MM.1S (cell line): ENCODE measurements at regions not wholly inside any gene's neighbourhood (a gene's known extent, or its start where the extent isn't known, plus 50 kb on each side); places are given as distances from the start of the nearest gene placed in this dataset.

ENCODE experiments used
- DNase-seq: peaks from one replicate; pipeline ENCODE4 v3.0.0-alpha.2; 2015
- H2AFZ ChIP-seq: fragments of 300-600 bp; sonication (generic); 2 replicates; pipeline ENCODE4 v1.6.0; 2016; ENCODE audit warnings: antibody characterized with exemption, low read length
- H3F3A ChIP-seq: fragments of 300-600 bp; sonication (generic); 2 replicates; pipeline ENCODE4 v1.6.1; 2016; ENCODE audit warnings: mild to moderate bottlenecking, antibody characterized with exemption, low read length, moderate library complexity, mixed read lengths; ENCODE audit not compliant: insufficient read depth
- H3K27ac ChIP-seq: fragments of 300-600 bp; sonication (generic); 2 replicates; pipeline ENCODE4 v1.5.1; 2016; ENCODE audit warnings: mild to moderate bottlenecking, low read length
- H3K27me3 ChIP-seq: fragments of 300-600 bp; sonication (generic); replicated peaks from 2 replicates; pipeline ENCODE4 v1.6.0; 2016; ENCODE audit warnings: low read length; ENCODE audit not compliant: insufficient read depth
- H3K36me3 ChIP-seq: fragments of 300-600 bp; sonication (generic); replicated peaks from 2 replicates; pipeline ENCODE4 v1.6.1; 2016; ENCODE audit warnings: mild to moderate bottlenecking, low read length, mixed read lengths; ENCODE audit not compliant: insufficient read depth
- H3K4me1 ChIP-seq: fragments of 300-600 bp; sonication (generic); 2 replicates; pipeline ENCODE4 v1.6.1; 2016; ENCODE audit warnings: low read length, mixed read lengths
- H3K4me2 ChIP-seq: fragments of 300-600 bp; sonication (generic); 2 replicates; pipeline ENCODE4 v1.6.0; 2016; ENCODE audit warnings: low read depth, low read length
- H3K4me3 ChIP-seq: fragments of 300-600 bp; sonication (generic); 2 replicates; pipeline ENCODE4 v1.5.1; 2016; ENCODE audit warnings: low read length, mixed read lengths
- H3K79me2 ChIP-seq: fragments of 300-600 bp; sonication (generic); 2 replicates; pipeline ENCODE4 v1.6.1; 2016; ENCODE audit warnings: mixed run types, low read length, mixed read lengths
- H3K9ac ChIP-seq: fragments of 300-600 bp; sonication (generic); 2 replicates; pipeline ENCODE4 v1.6.1; 2016; ENCODE audit warnings: low read length, mixed read lengths
- H3K9me2 ChIP-seq: fragments of 300-600 bp; sonication (generic); replicated peaks from 2 replicates; pipeline ENCODE4 v1.6.1; 2016; ENCODE audit warnings: mild to moderate bottlenecking, low read length, mixed read lengths; ENCODE audit not compliant: insufficient read depth
- H3K9me3 ChIP-seq: fragments of 300-600 bp; sonication (generic); replicated peaks from 2 replicates; pipeline ENCODE4 v1.6.1; 2016; ENCODE audit warnings: mild to moderate bottlenecking, low read length, mixed read lengths; ENCODE audit not compliant: insufficient read depth
- H4K20me1 ChIP-seq: fragments of 300-600 bp; sonication (generic); 2 replicates; pipeline ENCODE4 v1.6.1; 2016; ENCODE audit warnings: mild to moderate bottlenecking, low read length, moderate library complexity, mixed read lengths; ENCODE audit not compliant: insufficient read depth
- EZH2 ChIP-seq: fragments of 300-600 bp; sonication (generic); optimal IDR thresholded peaks from 2 replicates; pipeline ENCODE3; 2017; ENCODE audit warnings: low read depth, mild to moderate bottlenecking, antibody characterized with exemption, low read length, mixed read lengths
- EZH2phosphoT487 ChIP-seq: fragments of 300-600 bp; sonication (generic); IDR thresholded peaks from 2 replicates; pipeline ENCODE4 v1.6.1; 2018; ENCODE audit warnings: antibody characterized with exemption, low read length
- TF ChIP-seq, protein P1 (sequence below): fragments of 300-600 bp; sonication (generic); IDR thresholded peaks from 2 replicates; pipeline ENCODE4 v1.5.1; 2016; ENCODE audit warnings: antibody characterized with exemption, low read length, mixed read lengths

DNA sequence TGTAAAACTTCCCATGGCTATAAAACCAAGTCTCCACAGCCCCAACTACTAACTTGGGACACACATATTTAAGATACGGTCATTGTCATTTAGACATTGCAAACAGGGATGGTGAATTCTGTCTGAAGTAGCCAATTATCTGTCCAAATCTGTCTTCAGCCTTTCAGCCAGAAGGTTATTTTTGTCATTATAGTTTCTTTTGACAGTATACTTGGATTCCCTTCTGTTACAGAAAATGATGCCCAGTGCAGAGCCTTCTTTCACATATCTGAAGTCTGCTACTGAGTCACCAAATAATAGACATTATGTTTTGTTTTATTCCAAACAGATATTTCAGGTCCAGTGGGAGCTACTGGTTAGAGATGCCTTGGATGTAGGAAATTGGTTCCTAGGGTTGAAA is 452.4 kb upstream of the HTR2A start:
- no peaks in the 10 kb centered on the region for H4K20me1 ChIP-seq
- TF ChIP-seq, protein P1, sequence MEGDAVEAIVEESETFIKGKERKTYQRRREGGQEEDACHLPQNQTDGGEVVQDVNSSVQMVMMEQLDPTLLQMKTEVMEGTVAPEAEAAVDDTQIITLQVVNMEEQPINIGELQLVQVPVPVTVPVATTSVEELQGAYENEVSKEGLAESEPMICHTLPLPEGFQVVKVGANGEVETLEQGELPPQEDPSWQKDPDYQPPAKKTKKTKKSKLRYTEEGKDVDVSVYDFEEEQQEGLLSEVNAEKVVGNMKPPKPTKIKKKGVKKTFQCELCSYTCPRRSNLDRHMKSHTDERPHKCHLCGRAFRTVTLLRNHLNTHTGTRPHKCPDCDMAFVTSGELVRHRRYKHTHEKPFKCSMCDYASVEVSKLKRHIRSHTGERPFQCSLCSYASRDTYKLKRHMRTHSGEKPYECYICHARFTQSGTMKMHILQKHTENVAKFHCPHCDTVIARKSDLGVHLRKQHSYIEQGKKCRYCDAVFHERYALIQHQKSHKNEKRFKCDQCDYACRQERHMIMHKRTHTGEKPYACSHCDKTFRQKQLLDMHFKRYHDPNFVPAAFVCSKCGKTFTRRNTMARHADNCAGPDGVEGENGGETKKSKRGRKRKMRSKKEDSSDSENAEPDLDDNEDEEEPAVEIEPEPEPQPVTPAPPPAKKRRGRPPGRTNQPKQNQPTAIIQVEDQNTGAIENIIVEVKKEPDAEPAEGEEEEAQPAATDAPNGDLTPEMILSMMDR = no peak
- TF ChIP-seq EZH2 (no peak), EZH2phosphoT487 (no peak)
- H3K79me2 ChIP-seq = no peaks in the 10 kb centered on the region
- H3K9ac ChIP-seq = no peak overlapping the region
- H3F3A ChIP-seq = no peaks in the 10 kb centered on the region
- no peak overlapping the region for H2AFZ ChIP-seq
- H3K4me3 ChIP-seq = no peak overlapping the region
- H3K4me1 ChIP-seq = no peaks in the 10 kb centered on the region
- no peaks in the 10 kb centered on the region for H3K27me3 ChIP-seq
- no peaks in the 10 kb centered on the region for H3K36me3 ChIP-seq
- H3K4me2 ChIP-seq = no peak overlapping the region
- no peak for DNase-seq
- H3K9me3 ChIP-seq = no peaks in the 10 kb centered on the region
- H3K27ac ChIP-seq = no peak overlapping the region
- no peaks in the 10 kb centered on the region for H3K9me2 ChIP-seq

DNA sequence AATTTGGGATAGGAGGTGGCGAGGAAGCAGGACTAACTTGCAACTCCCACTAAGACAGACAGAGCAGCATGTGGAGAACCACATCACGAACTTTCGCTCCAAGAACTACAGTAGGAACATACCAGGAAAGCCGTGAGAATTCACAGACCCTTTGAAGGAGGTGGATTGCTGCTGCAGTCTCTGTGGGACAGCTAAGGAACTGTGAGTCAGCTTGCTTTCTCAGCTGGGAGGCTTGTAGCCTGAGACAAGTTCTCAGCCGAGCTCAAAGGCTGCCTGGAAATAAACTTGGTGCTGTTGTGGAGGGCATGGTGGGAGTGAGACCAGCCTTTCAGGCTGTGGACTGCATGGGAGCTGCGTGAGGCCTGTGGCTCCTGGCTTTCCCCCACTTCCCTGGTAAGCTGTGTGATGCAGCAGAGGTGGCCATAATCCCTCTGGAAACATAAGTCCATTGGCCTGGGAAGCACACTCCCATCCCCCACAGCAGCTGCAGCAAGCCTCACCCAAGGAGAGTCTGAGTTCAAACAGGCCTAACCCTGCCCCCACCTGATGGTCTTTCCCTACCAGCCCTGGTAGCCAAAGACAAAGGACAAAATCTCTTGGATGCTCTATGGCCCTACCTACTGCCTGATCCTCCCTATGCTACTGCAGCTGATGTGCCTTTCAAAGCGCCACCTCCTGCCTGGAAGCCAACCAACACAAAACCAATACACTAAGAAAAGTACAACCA is 441.1 kb upstream of the HTR2A start:
- H2AFZ ChIP-seq = no peak overlapping the region
- H3K4me3 ChIP-seq = no peak overlapping the region
- no peaks in the 10 kb centered on the region for H3K36me3 ChIP-seq
- H3K27me3 ChIP-seq = no peaks in the 10 kb centered on the region
- H3K4me2 ChIP-seq = no peak overlapping the region
- no peaks in the 10 kb centered on the region for H3F3A ChIP-seq
- DNase-seq = no peak
- H4K20me1 ChIP-seq = no peaks in the 10 kb centered on the region
- no peaks in the 10 kb centered on the region for H3K79me2 ChIP-seq
- no peaks in the 10 kb centered on the region for H3K9me3 ChIP-seq
- no peaks in the 10 kb centered on the region for H3K4me1 ChIP-seq
- no peaks in the 10 kb centered on the region for H3K9me2 ChIP-seq
- no peak overlapping the region for H3K9ac ChIP-seq
- TF ChIP-seq EZH2phosphoT487 (no peak), EZH2 (no peak)
- TF ChIP-seq, protein P1 = no peak
- H3K27ac ChIP-seq = no peak overlapping the region

- Histone ChIP-seq H2AFZ (no peak overlapping the region), H3K79me2 (no peaks in the 10 kb centered on the region), H3F3A (no peaks in the 10 kb centered on the region), H3K4me1 (no peaks in the 10 kb centered on the region), H3K9me2 (no peaks in the 10 kb centered on the region), H3K27ac (no peak overlapping the region), H3K4me2 (no peak overlapping the region), H3K36me3 (no peaks in the 10 kb centered on the region), H4K20me1 (no peaks in the 10 kb centered on the region), H3K27me3 (no peaks in the 10 kb centered on the region), H3K4me3 (no peak overlapping the region), H3K9me3 (no peaks in the 10 kb centered on the region), H3K9ac (no peak overlapping the region)
- DNase-seq = no peak
- no peak for TF ChIP-seq EZH2
- TF ChIP-seq, protein P1 = no peak
- TF ChIP-seq EZH2phosphoT487 = no peak
These were observed 437.3 kb upstream of the HTR2A start for GRCh38 chr13:47334173-47334572.
